GM23248 (cell line): ENCODE measurements at regions not wholly inside any gene's neighbourhood (a gene's known extent, or its start where the extent isn't known, plus 50 kb on each side); places are given as distances from the start of the nearest gene placed in this dataset.

Experiments
- EZH2 ChIP-seq: fragments of 200-600 bp; sonication (generic); IDR thresholded peaks from 2 replicates; pipeline ENCODE4 v1.6.1; 2018; ENCODE audit warnings: antibody characterized with exemption, mild to moderate bottlenecking; ENCODE audit not compliant: insufficient read depth, poor library complexity, severe bottlenecking
- EZH2phosphoT487 ChIP-seq: fragments of 200-600 bp; sonication (generic); IDR thresholded peaks from 2 replicates; pipeline ENCODE4 v1.6.1; 2018; ENCODE audit warnings: antibody characterized with exemption, moderate library complexity, mild to moderate bottlenecking, low read depth; ENCODE audit not compliant: insufficient read depth

DNA sequence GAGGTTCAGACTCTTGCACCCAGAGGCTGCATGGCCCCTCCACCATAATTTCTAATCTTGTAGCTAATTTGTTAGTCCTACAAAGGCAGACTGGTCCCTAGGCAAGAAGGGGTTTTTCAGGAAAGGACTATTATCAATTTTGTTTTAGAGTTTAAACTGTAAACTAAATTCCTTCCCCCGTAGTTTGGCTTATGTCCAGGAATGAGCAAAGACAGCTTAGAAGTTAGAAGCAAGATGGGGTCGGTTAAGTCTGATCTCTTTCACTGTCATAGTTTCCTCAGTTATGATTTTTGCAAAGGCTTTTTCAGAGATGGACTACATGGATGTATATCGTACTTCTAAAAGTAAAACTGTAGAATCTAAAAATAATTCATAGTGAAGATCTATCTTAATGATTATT is 258.1 kb upstream of the IL1RAPL1 start:
- no peak for TF ChIP-seq EZH2
- no peak for TF ChIP-seq EZH2phosphoT487
